MM.1S (cell line): ENCODE measurements at regions not wholly inside any gene's neighbourhood (a gene's known extent, or its start where the extent isn't known, plus 50 kb on each side); places are given as distances from the start of the nearest gene placed in this dataset.

Experiments used
- DNase-seq: peaks from one replicate; pipeline ENCODE4 v3.0.0-alpha.2; 2015
- H2AFZ ChIP-seq: fragments of 300-600 bp; sonication (generic); 2 replicates; pipeline ENCODE4 v1.6.0; 2016; ENCODE audit warnings: antibody characterized with exemption, low read length
- H3F3A ChIP-seq: fragments of 300-600 bp; sonication (generic); 2 replicates; pipeline ENCODE4 v1.6.1; 2016; ENCODE audit warnings: mild to moderate bottlenecking, antibody characterized with exemption, low read length, moderate library complexity, mixed read lengths; ENCODE audit not compliant: insufficient read depth
- H3K27ac ChIP-seq: fragments of 300-600 bp; sonication (generic); 2 replicates; pipeline ENCODE4 v1.5.1; 2016; ENCODE audit warnings: mild to moderate bottlenecking, low read length
- H3K27me3 ChIP-seq: fragments of 300-600 bp; sonication (generic); replicated peaks from 2 replicates; pipeline ENCODE4 v1.6.0; 2016; ENCODE audit warnings: low read length; ENCODE audit not compliant: insufficient read depth
- H3K36me3 ChIP-seq: fragments of 300-600 bp; sonication (generic); replicated peaks from 2 replicates; pipeline ENCODE4 v1.6.1; 2016; ENCODE audit warnings: mild to moderate bottlenecking, low read length, mixed read lengths; ENCODE audit not compliant: insufficient read depth
- H3K4me1 ChIP-seq: fragments of 300-600 bp; sonication (generic); 2 replicates; pipeline ENCODE4 v1.6.1; 2016; ENCODE audit warnings: low read length, mixed read lengths
- H3K4me2 ChIP-seq: fragments of 300-600 bp; sonication (generic); 2 replicates; pipeline ENCODE4 v1.6.0; 2016; ENCODE audit warnings: low read depth, low read length
- H3K4me3 ChIP-seq: fragments of 300-600 bp; sonication (generic); 2 replicates; pipeline ENCODE4 v1.5.1; 2016; ENCODE audit warnings: low read length, mixed read lengths
- H3K79me2 ChIP-seq: fragments of 300-600 bp; sonication (generic); 2 replicates; pipeline ENCODE4 v1.6.1; 2016; ENCODE audit warnings: mixed run types, low read length, mixed read lengths
- H3K9ac ChIP-seq: fragments of 300-600 bp; sonication (generic); 2 replicates; pipeline ENCODE4 v1.6.1; 2016; ENCODE audit warnings: low read length, mixed read lengths
- H3K9me2 ChIP-seq: fragments of 300-600 bp; sonication (generic); replicated peaks from 2 replicates; pipeline ENCODE4 v1.6.1; 2016; ENCODE audit warnings: mild to moderate bottlenecking, low read length, mixed read lengths; ENCODE audit not compliant: insufficient read depth
- H3K9me3 ChIP-seq: fragments of 300-600 bp; sonication (generic); replicated peaks from 2 replicates; pipeline ENCODE4 v1.6.1; 2016; ENCODE audit warnings: mild to moderate bottlenecking, low read length, mixed read lengths; ENCODE audit not compliant: insufficient read depth
- H4K20me1 ChIP-seq: fragments of 300-600 bp; sonication (generic); 2 replicates; pipeline ENCODE4 v1.6.1; 2016; ENCODE audit warnings: mild to moderate bottlenecking, low read length, moderate library complexity, mixed read lengths; ENCODE audit not compliant: insufficient read depth
- CTCF ChIP-seq: fragments of 300-600 bp; sonication (generic); IDR thresholded peaks from 2 replicates; pipeline ENCODE4 v1.5.1; 2016; ENCODE audit warnings: antibody characterized with exemption, low read length, mixed read lengths
- EZH2 ChIP-seq: fragments of 300-600 bp; sonication (generic); optimal IDR thresholded peaks from 2 replicates; pipeline ENCODE3; 2017; ENCODE audit warnings: low read depth, mild to moderate bottlenecking, antibody characterized with exemption, low read length, mixed read lengths
- EZH2phosphoT487 ChIP-seq: fragments of 300-600 bp; sonication (generic); IDR thresholded peaks from 2 replicates; pipeline ENCODE4 v1.6.1; 2018; ENCODE audit warnings: antibody characterized with exemption, low read length

DNA sequence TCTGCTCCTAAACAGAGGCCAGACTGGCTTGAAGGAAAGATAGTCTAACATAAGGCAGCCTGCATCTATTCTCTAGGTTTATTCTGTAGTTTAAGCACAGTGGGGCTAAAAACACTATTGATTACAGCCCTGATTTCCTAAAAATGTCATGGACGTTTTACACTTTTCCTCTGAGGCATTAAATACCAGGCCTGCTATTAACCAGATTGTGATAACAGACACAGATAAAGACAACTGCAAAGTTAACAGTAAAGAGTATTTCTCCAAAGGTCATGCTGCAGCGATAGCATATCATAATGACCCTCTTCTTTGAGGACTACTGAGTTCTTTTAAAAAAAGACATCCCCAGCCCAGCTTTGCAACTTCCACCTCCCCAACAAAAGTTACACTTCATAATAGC is 59.6 kb upstream of the MON1B start:
- H3K36me3 ChIP-seq, result no peaks in the 10 kb centered on the region
- H3K4me1 ChIP-seq, result no peaks in the 10 kb centered on the region
- H3K27me3 ChIP-seq, result no peaks in the 10 kb centered on the region
- H3K9me2 ChIP-seq, result no peaks in the 10 kb centered on the region
- no peak overlapping the region for H3K9ac ChIP-seq
- no peaks in the 10 kb centered on the region for H3F3A ChIP-seq
- no peak overlapping the region for H3K27ac ChIP-seq
- no peak for DNase-seq
- no peaks in the 10 kb centered on the region for H4K20me1 ChIP-seq
- no peak overlapping the region for H2AFZ ChIP-seq
- H3K4me2 ChIP-seq, result no peak overlapping the region
- H3K9me3 ChIP-seq, result no peaks in the 10 kb centered on the region
- H3K79me2 ChIP-seq, result no peaks in the 10 kb centered on the region
- no peak overlapping the region for H3K4me3 ChIP-seq
- TF ChIP-seq EZH2phosphoT487 (no peak), EZH2 (no peak), CTCF (no peak)

- no peaks in the 10 kb centered on the region for H3K9me3 ChIP-seq
- no peaks in the 10 kb centered on the region for H4K20me1 ChIP-seq
- H3K36me3 ChIP-seq, result no peaks in the 10 kb centered on the region
- H3K27ac ChIP-seq, result no peak overlapping the region
- H3K4me2 ChIP-seq, result no peak overlapping the region
- no peak for TF ChIP-seq CTCF
- TF ChIP-seq EZH2, result no peak
- no peak for TF ChIP-seq EZH2phosphoT487
- no peak overlapping the region for H3K9ac ChIP-seq
- no peaks in the 10 kb centered on the region for H3F3A ChIP-seq
- no peaks in the 10 kb centered on the region for H3K27me3 ChIP-seq
- no peak overlapping the region for H3K4me3 ChIP-seq
- no peak for DNase-seq
- no peaks in the 10 kb centered on the region for H3K79me2 ChIP-seq
- H3K9me2 ChIP-seq, result no peaks in the 10 kb centered on the region
- H3K4me1 ChIP-seq, result no peaks in the 10 kb centered on the region
- H2AFZ ChIP-seq, result no peak overlapping the region
These were observed 58.9 kb upstream of the MON1B start for GRCh38 chr16:77132051-77132618.

- no peaks in the 10 kb centered on the region for H3K9me2 ChIP-seq
- no peak overlapping the region for H3K4me2 ChIP-seq
- no peak overlapping the region for H3K27ac ChIP-seq
- no peaks in the 10 kb centered on the region for H4K20me1 ChIP-seq
- no peak overlapping the region for H2AFZ ChIP-seq
- no peak overlapping the region for H3K4me3 ChIP-seq
- H3K79me2 ChIP-seq, result no peaks in the 10 kb centered on the region
- TF ChIP-seq EZH2 (no peak), EZH2phosphoT487 (no peak)
- DNase-seq, result no peak
- no peaks in the 10 kb centered on the region for H3F3A ChIP-seq
- no peaks in the 10 kb centered on the region for H3K27me3 ChIP-seq
- H3K9ac ChIP-seq, result no peak overlapping the region
- no peaks in the 10 kb centered on the region for H3K9me3 ChIP-seq
- H3K36me3 ChIP-seq, result no peaks in the 10 kb centered on the region
- H3K4me1 ChIP-seq, result no peaks in the 10 kb centered on the region
These were observed 57.3 kb upstream of the MON1B start for GRCh38 chr16:77133706-77134105.

- H3K4me3 ChIP-seq, result no peak overlapping the region
- TF ChIP-seq EZH2phosphoT487, result no peak
- TF ChIP-seq CTCF, result no peak
- no peak for TF ChIP-seq EZH2
- H3K27ac ChIP-seq, result no peak overlapping the region
- H2AFZ ChIP-seq, result no peak overlapping the region
- H3K36me3 ChIP-seq, result no peaks in the 10 kb centered on the region
- no peaks in the 10 kb centered on the region for H3K79me2 ChIP-seq
- no peak overlapping the region for H3K9ac ChIP-seq
- no peaks in the 10 kb centered on the region for H3K9me2 ChIP-seq
- H3K4me1 ChIP-seq, result no peaks in the 10 kb centered on the region
- H3F3A ChIP-seq, result no peaks in the 10 kb centered on the region
- no peaks in the 10 kb centered on the region for H3K9me3 ChIP-seq
- no peak for DNase-seq
- H3K4me2 ChIP-seq, result no peak overlapping the region
- no peaks in the 10 kb centered on the region for H3K27me3 ChIP-seq
- no peaks in the 10 kb centered on the region for H4K20me1 ChIP-seq
These were observed 53.9 kb upstream of the MON1B start for GRCh38 chr16:77137045-77137444.
